ENCODE measurements at regions not wholly inside any gene's neighbourhood (a gene's known extent, or its start where the extent isn't known, plus 50 kb on each side); places are given as distances from the start of the nearest gene placed in this dataset.

- Histone ChIP-seq H3K9ac (ENCODE audit: low read length) (peak overlapping the region; percentile 74), H3K18ac (ENCODE audit: low read depth in 1 of 2, low read length in 2 of 2) (no peak overlapping the region), H3K23ac (ENCODE audit: low read length in 2 of 2) (no peak overlapping the region), H2BK120ac (ENCODE audit: low read depth, low read length) (no peak overlapping the region), H3K4me3 (ENCODE audit: insufficient read depth in 1 of 2, low read depth in 1 of 2, low read length in 2 of 2) (peak overlapping the region in 1 of 2 experiments; percentile 34), H3K4ac (ENCODE audit: low read depth in 1 of 2, low read length in 2 of 2) (no peak overlapping the region), H3K79me1 (replicated peaks; ENCODE audit: low read length, poor library complexity, severe bottlenecking) (no peaks in the 10 kb centered on the region), H2AFZ (ENCODE audit: low read depth, low read length) (no peak overlapping the region), H2BK15ac (ENCODE audit: low read depth, poor library complexity, severe bottlenecking) (no peak overlapping the region), H4K91ac (ENCODE audit: low read length) (no peak overlapping the region), H2AK5ac (ENCODE audit: low read length, severe bottlenecking) (no peak overlapping the region), H3K4me2 (ENCODE audit: low read length, poor library complexity, severe bottlenecking) (no peak overlapping the region), H3K9me3 (ENCODE audit: control insufficient read depth, low read length) (no peaks in the 10 kb centered on the region), H3K14ac (ENCODE audit: low read length in 2 of 2) (no peak overlapping the region), H4K8ac (ENCODE audit: low read length) (no peak overlapping the region), H3K36me3 (ENCODE audit: control insufficient read depth in 1 of 2, insufficient read depth in 2 of 2, low read depth in 1 of 2, low read length in 2 of 2) (no peaks in the 10 kb centered on the region), H2BK12ac (ENCODE audit: low read length in 2 of 2) (no peak overlapping the region), H3K27ac (ENCODE audit: low read length, poor library complexity, severe bottlenecking) (no peak overlapping the region), H2BK5ac (ENCODE audit: low read depth, low read length, poor library complexity, severe bottlenecking) (no peak overlapping the region), H3K27me3 (ENCODE audit: control insufficient read depth in 1 of 2, insufficient read depth in 1 of 2, low read length in 2 of 2) (no peaks in the 10 kb centered on the region), H3K4me1 (ENCODE audit: control insufficient read depth, insufficient read depth, low read depth, low read length) (no peaks in the 10 kb centered on the region)
- DNase-seq, result peak; percentile 63
Observed at GRCh38 chr2:125167820-125168219, 1142.7 kb downstream of the CNTNAP5 start.

GRCh38 chr2:125168442-125168841 is 1143.4 kb downstream of the CNTNAP5 start:
- Histone ChIP-seq H2BK5ac (ENCODE audit: low read depth, low read length, poor library complexity, severe bottlenecking) (no peak overlapping the region), H3K27ac (ENCODE audit: low read length, poor library complexity, severe bottlenecking) (no peak overlapping the region), H4K8ac (ENCODE audit: low read length) (no peak overlapping the region), H2BK120ac (ENCODE audit: low read depth, low read length) (no peak overlapping the region), H3K79me1 (replicated peaks; ENCODE audit: low read length, poor library complexity, severe bottlenecking) (no peaks in the 10 kb centered on the region), H3K9ac (ENCODE audit: low read length) (peak overlapping the region; percentile 74), H2AK5ac (ENCODE audit: low read length, severe bottlenecking) (no peak overlapping the region), H3K36me3 (ENCODE audit: control insufficient read depth in 1 of 2, insufficient read depth in 2 of 2, low read depth in 1 of 2, low read length in 2 of 2) (no peaks in the 10 kb centered on the region), H2BK12ac (ENCODE audit: low read length in 2 of 2) (no peak overlapping the region), H4K91ac (ENCODE audit: low read length) (no peak overlapping the region), H2BK15ac (ENCODE audit: low read depth, poor library complexity, severe bottlenecking) (no peak overlapping the region), H3K4ac (ENCODE audit: low read depth in 1 of 2, low read length in 2 of 2) (no peak overlapping the region), H3K4me2 (ENCODE audit: low read length, poor library complexity, severe bottlenecking) (no peak overlapping the region), H3K18ac (ENCODE audit: low read depth in 1 of 2, low read length in 2 of 2) (no peak overlapping the region), H3K23ac (ENCODE audit: low read length in 2 of 2) (no peak overlapping the region), H3K4me1 (ENCODE audit: control insufficient read depth, insufficient read depth, low read depth, low read length) (no peaks in the 10 kb centered on the region), H3K4me3 (ENCODE audit: insufficient read depth in 1 of 2, low read depth in 1 of 2, low read length in 2 of 2) (peak overlapping the region in 1 of 2 experiments; percentile 34), H3K14ac (ENCODE audit: low read length in 2 of 2) (no peak overlapping the region), H3K27me3 (ENCODE audit: control insufficient read depth in 1 of 2, insufficient read depth in 1 of 2, low read length in 2 of 2) (no peaks in the 10 kb centered on the region), H2AFZ (ENCODE audit: low read depth, low read length) (no peak overlapping the region), H3K9me3 (ENCODE audit: control insufficient read depth, low read length) (no peaks in the 10 kb centered on the region)
- peak; percentile 2 for DNase-seq
- WGBS, result 75% methylated on average over 1 of the region's 2 CpGs

GRCh38 chr2:125169022-125169763 is 1144.1 kb downstream of the CNTNAP5 start:
- H3K18ac ChIP-seq (ENCODE audit: low read depth in 1 of 2, low read length in 2 of 2), result no peak overlapping the region

GRCh38 chr2:125169764-125170146 is 1144.7 kb downstream of the CNTNAP5 start:
- no peak overlapping the region for H4K91ac ChIP-seq (ENCODE audit: low read length)
- no peaks in the 10 kb centered on the region for H3K27me3 ChIP-seq (ENCODE audit: control insufficient read depth in 1 of 2, insufficient read depth in 1 of 2, low read length in 2 of 2)
- H3K4me3 ChIP-seq (ENCODE audit: insufficient read depth in 1 of 2, low read depth in 1 of 2, low read length in 2 of 2), result no peak overlapping the region
- H3K27ac ChIP-seq (ENCODE audit: low read length, poor library complexity, severe bottlenecking), result no peak overlapping the region
- H2BK5ac ChIP-seq (ENCODE audit: low read depth, low read length, poor library complexity, severe bottlenecking), result no peak overlapping the region
- H2BK12ac ChIP-seq (ENCODE audit: low read length in 2 of 2), result no peak overlapping the region
- no peaks in the 10 kb centered on the region for H3K4me1 ChIP-seq (ENCODE audit: control insufficient read depth, insufficient read depth, low read depth, low read length)
- no peak overlapping the region for H4K8ac ChIP-seq (ENCODE audit: low read length)
- DNase-seq, result no peak
- no peak overlapping the region for H2AFZ ChIP-seq (ENCODE audit: low read depth, low read length)
- H3K23ac ChIP-seq (ENCODE audit: low read length in 2 of 2), result no peak overlapping the region
- no peak overlapping the region for H3K14ac ChIP-seq (ENCODE audit: low read length in 2 of 2)
- H3K79me1 ChIP-seq (replicated peaks; ENCODE audit: low read length, poor library complexity, severe bottlenecking), result no peaks in the 10 kb centered on the region
- no peak overlapping the region for H3K9ac ChIP-seq (ENCODE audit: low read length)
- H2BK120ac ChIP-seq (ENCODE audit: low read depth, low read length), result no peak overlapping the region
- no peak overlapping the region for H3K4ac ChIP-seq (ENCODE audit: low read depth in 1 of 2, low read length in 2 of 2)
- H3K36me3 ChIP-seq (ENCODE audit: control insufficient read depth in 1 of 2, insufficient read depth in 2 of 2, low read depth in 1 of 2, low read length in 2 of 2), result no peaks in the 10 kb centered on the region
- H3K18ac ChIP-seq (ENCODE audit: low read depth in 1 of 2, low read length in 2 of 2), result no peak overlapping the region
- no peak overlapping the region for H3K4me2 ChIP-seq (ENCODE audit: low read length, poor library complexity, severe bottlenecking)
- H2BK15ac ChIP-seq (ENCODE audit: low read depth, poor library complexity, severe bottlenecking), result no peak overlapping the region
- no peaks in the 10 kb centered on the region for H3K9me3 ChIP-seq (ENCODE audit: control insufficient read depth, low read length)
- 20% methylated on average over 1 of the region's 3 CpGs for WGBS
- no peak overlapping the region for H2AK5ac ChIP-seq (ENCODE audit: low read length, severe bottlenecking)

More at GRCh38 chr2:125169022-125169763, 1144.1 kb downstream of the CNTNAP5 start:
- Histone ChIP-seq H4K91ac (ENCODE audit: low read length) (no peak overlapping the region), H3K79me1 (replicated peaks; ENCODE audit: low read length, poor library complexity, severe bottlenecking) (no peaks in the 10 kb centered on the region), H3K23ac (ENCODE audit: low read length in 2 of 2) (no peak overlapping the region), H2BK15ac (ENCODE audit: low read depth, poor library complexity, severe bottlenecking) (no peak overlapping the region), H3K9me3 (ENCODE audit: control insufficient read depth, low read length) (no peaks in the 10 kb centered on the region), H3K9ac (ENCODE audit: low read length) (peak overlapping the region; percentile 74), H3K27me3 (ENCODE audit: control insufficient read depth in 1 of 2, insufficient read depth in 1 of 2, low read length in 2 of 2) (no peaks in the 10 kb centered on the region), H2AFZ (ENCODE audit: low read depth, low read length) (no peak overlapping the region), H3K4me1 (ENCODE audit: control insufficient read depth, insufficient read depth, low read depth, low read length) (no peaks in the 10 kb centered on the region), H3K27ac (ENCODE audit: low read length, poor library complexity, severe bottlenecking) (no peak overlapping the region), H2BK12ac (ENCODE audit: low read length in 2 of 2) (no peak overlapping the region), H3K4me2 (ENCODE audit: low read length, poor library complexity, severe bottlenecking) (no peak overlapping the region), H3K14ac (ENCODE audit: low read length in 2 of 2) (no peak overlapping the region), H3K36me3 (ENCODE audit: control insufficient read depth in 1 of 2, insufficient read depth in 2 of 2, low read depth in 1 of 2, low read length in 2 of 2) (no peaks in the 10 kb centered on the region), H2BK5ac (ENCODE audit: low read depth, low read length, poor library complexity, severe bottlenecking) (no peak overlapping the region), H3K4ac (ENCODE audit: low read depth in 1 of 2, low read length in 2 of 2) (no peak overlapping the region), H2BK120ac (ENCODE audit: low read depth, low read length) (no peak overlapping the region), H4K8ac (ENCODE audit: low read length) (no peak overlapping the region), H2AK5ac (ENCODE audit: low read length, severe bottlenecking) (no peak overlapping the region), H3K4me3 (ENCODE audit: insufficient read depth in 1 of 2, low read depth in 1 of 2, low read length in 2 of 2) (peak overlapping the region in 1 of 2 experiments; percentile 3)
- WGBS, result 59% methylated on average over 4 of the region's 6 CpGs
- DNase-seq, result peak; percentile 24
